ENCODE measurements at regions not wholly inside any gene's neighbourhood (a gene's known extent, or its start where the extent isn't known, plus 50 kb on each side); places are given as distances from the start of the nearest gene placed in this dataset.

DNA sequence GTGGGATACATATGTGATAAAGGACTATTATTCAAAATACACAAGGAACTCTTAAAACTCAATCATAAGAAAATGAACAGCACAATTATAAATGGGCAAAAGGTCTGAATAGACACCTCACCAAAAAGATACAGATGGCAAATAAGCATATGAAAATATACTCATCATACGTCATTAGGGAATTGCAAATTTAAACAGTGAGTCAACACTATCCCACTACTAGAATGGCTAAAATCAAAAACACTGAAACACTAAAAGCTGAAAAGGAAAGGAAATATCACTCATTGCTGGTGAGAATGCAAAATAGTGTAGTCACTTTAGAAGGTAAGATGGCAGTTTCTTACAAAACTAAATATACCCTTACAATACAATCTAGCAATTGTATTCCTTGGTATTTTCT lies 597.0 kb upstream of the PABPC4L start:
- TF ChIP-seq, protein P1, sequence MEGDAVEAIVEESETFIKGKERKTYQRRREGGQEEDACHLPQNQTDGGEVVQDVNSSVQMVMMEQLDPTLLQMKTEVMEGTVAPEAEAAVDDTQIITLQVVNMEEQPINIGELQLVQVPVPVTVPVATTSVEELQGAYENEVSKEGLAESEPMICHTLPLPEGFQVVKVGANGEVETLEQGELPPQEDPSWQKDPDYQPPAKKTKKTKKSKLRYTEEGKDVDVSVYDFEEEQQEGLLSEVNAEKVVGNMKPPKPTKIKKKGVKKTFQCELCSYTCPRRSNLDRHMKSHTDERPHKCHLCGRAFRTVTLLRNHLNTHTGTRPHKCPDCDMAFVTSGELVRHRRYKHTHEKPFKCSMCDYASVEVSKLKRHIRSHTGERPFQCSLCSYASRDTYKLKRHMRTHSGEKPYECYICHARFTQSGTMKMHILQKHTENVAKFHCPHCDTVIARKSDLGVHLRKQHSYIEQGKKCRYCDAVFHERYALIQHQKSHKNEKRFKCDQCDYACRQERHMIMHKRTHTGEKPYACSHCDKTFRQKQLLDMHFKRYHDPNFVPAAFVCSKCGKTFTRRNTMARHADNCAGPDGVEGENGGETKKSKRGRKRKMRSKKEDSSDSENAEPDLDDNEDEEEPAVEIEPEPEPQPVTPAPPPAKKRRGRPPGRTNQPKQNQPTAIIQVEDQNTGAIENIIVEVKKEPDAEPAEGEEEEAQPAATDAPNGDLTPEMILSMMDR (IDR thresholded peaks at IDR 0.05) = no peak
- TF ChIP-seq POLR2A (IDR thresholded peaks at IDR 0.05) = no peak
